ENCODE measurements at regions not wholly inside any gene's neighbourhood (a gene's known extent, or its start where the extent isn't known, plus 50 kb on each side); places are given as distances from the start of the nearest gene placed in this dataset.
"Not testable (repeated sequence)": the region's sequence is repeated elsewhere in the genome, so short reads cannot be mapped to it uniquely, and the experiment has no call there.

GRCh38 chr16:86075488-86075785 lies 176.5 kb downstream of the IRF8 start:
- no peak for DNase-seq (ENCODE audit: low spot score)

- DNase-seq (ENCODE audit: low spot score), result no peak
These were observed 177.0 kb downstream of the IRF8 start for GRCh38 chr16:86075839-86076440.

- no peak for DNase-seq (ENCODE audit: low spot score)
These were observed 177.6 kb downstream of the IRF8 start for GRCh38 chr16:86076606-86077005.

- no peak for DNase-seq (ENCODE audit: low spot score)
These were observed 178.4 kb downstream of the IRF8 start for GRCh38 chr16:86077243-86077940.

- no peak for DNase-seq (ENCODE audit: low spot score)
These were observed 179.2 kb downstream of the IRF8 start for GRCh38 chr16:86078121-86078600.

- DNase-seq (ENCODE audit: low spot score), result not testable (repeated sequence)
These were observed 179.7 kb downstream of the IRF8 start for GRCh38 chr16:86078711-86079110.

GRCh38 chr16:86079255-86079885 lies 180.4 kb downstream of the IRF8 start:
- no peak for DNase-seq (ENCODE audit: low spot score)

GRCh38 chr16:86080131-86080875 lies 181.3 kb downstream of the IRF8 start:
- DNase-seq (ENCODE audit: low spot score), result no peak

GRCh38 chr16:86080982-86081381 lies 182.0 kb downstream of the IRF8 start:
- DNase-seq (ENCODE audit: low spot score), result no peak

- no peak for DNase-seq (ENCODE audit: low spot score)
These were observed 183.6 kb downstream of the IRF8 start for GRCh38 chr16:86082418-86083030.

- no peak for DNase-seq (ENCODE audit: low spot score)
These were observed 184.5 kb downstream of the IRF8 start for GRCh38 chr16:86083382-86084002.

GRCh38 chr16:86085161-86085611 lies 186.2 kb downstream of the IRF8 start:
- DNase-seq (ENCODE audit: low spot score), result no peak

- DNase-seq (ENCODE audit: low spot score), result no peak
These were observed 186.8 kb downstream of the IRF8 start for GRCh38 chr16:86085795-86086194.

GRCh38 chr16:86086471-86086870 lies 187.5 kb downstream of the IRF8 start:
- no peak for DNase-seq (ENCODE audit: low spot score)

- DNase-seq (ENCODE audit: low spot score), result no peak
These were observed 188.3 kb downstream of the IRF8 start for GRCh38 chr16:86087011-86087895.

GRCh38 chr16:86087896-86088230 lies 188.9 kb downstream of the IRF8 start:
- DNase-seq (ENCODE audit: low spot score), result no peak

GRCh38 chr16:86088287-86088686 lies 189.3 kb downstream of the IRF8 start:
- DNase-seq (ENCODE audit: low spot score), result no peak

- DNase-seq (ENCODE audit: low spot score), result no peak
These were observed 189.9 kb downstream of the IRF8 start for GRCh38 chr16:86088816-86089215.

GRCh38 chr16:86089334-86089900 lies 190.5 kb downstream of the IRF8 start:
- no peak for DNase-seq (ENCODE audit: low spot score)

GRCh38 chr16:86089991-86090390 lies 191.0 kb downstream of the IRF8 start:
- no peak for DNase-seq (ENCODE audit: low spot score)
